ENCODE measurements at regions not wholly inside any gene's neighbourhood (a gene's known extent, or its start where the extent isn't known, plus 50 kb on each side); places are given as distances from the start of the nearest gene placed in this dataset.
"Not testable (repeated sequence)": the region's sequence is repeated elsewhere in the genome, so short reads cannot be mapped to it uniquely, and the experiment has no call there.

DNA sequence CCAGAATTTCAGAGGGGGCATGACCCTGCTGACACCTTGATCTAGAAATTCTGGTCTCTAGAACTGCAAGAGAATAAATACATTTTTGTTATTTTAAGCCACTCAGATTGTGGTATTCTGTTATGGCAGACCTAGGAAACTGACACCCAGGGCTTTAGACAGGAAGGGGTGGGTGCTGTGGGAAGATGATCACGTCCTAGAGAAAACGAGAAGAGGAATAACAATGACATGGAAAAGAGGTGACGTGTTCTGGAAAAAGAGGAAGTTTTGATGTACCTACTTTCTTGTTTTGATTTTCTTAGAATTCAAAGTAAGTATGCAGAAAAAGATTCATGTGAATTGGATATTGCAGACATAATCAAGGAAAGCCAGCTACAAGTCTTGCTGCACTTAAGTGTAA lies 232.9 kb upstream of the RUNX1 start:
- no peak for DNase-seq

DNA sequence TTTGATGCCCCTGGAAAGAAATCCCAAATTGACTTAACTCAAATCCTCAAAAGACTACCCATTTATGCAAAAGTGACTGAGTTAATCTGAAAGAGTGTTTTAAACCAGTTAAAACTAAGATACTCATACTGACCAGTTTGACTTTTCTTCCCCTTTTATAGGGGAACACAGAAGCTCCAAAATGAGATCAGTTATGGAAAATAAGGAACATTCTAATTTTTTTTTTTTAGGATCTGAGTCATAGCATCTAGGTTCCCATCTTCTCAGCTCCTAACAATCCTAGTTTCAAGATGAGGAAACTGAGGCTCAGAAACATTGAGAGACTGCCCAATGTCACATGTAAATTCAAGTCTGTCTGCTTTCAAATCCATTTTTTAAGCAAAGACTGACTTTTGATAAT lies 231.1 kb upstream of the RUNX1 start:
- DNase-seq: no peak

DNA sequence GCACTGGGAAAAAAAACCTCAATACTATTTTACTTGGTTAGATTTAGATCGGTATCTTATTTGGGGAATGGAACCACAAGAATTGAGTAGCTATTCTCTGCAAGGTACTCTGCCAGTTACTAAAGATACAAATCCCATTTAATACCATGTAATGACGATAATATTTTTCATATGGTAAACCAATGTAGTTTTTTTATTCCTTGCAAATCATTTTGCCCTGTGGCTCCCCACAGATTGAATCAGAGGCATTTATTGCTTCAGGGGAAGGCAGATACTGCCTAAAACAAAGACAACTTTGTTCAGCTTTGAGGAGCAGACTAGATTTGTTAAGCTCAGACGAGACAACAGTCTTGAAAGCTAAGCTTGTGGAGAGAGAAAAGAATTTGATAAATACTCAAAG lies 226.7 kb upstream of the RUNX1 start:
- DNase-seq: no peak

DNA sequence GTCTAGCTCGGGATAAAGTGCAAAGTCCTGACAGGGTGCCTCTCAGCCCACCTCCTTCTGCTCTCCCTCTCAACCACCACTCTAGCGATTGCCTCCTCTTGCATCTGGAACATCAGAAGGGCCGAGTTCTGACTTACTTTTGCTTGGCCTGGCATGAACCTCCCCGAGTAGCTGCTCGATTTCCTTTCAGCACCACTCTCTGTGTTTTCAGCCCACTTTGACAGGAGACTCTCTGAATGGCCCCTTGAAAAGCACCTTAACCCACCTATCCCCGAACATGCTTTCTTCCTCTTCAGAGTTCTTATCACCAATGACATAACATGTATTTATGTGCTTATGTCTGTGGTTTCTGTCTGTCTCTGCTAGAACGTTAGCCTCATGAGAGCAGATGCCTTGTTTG lies 225.8 kb upstream of the RUNX1 start:
- no peak for DNase-seq

DNA sequence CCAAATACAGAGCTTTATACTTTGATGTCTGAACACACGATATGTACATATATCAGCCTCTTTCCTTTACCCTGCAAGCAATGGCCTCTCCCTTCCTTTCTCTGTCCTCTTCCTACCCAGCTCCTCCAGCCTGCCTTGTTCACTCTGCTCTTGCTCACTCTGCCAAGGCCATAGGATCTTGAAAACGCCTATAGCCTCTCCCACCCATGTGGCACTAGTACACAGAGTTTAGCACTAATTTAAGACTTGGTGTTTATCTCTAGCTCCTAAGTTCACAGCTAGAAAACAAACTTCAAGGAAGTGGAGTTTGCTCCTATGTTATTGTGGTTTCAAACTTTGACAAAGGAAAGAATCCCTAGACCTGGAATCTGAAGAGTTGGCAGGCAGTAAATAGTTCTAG lies 225.0 kb upstream of the RUNX1 start:
- no peak for DNase-seq

DNA sequence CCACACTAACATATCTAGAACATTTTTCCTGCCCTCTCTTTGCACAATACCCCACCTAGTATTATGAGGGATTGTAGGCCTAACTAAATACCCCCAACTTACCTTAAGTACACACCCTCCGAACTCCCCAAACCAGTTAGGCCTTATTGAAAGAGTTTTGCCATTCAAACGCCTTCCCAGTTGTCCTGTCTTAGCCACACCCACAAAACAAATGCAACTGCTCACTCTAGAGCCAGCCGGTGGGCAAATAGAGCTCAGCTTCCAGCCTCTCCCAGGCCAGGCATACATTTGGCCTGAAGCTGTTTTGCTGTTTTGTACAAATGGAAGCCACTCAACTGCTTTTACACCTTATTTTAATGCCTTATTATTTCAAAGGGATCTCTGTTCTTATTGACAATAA lies 224.2 kb upstream of the RUNX1 start:
- no peak for DNase-seq

DNA sequence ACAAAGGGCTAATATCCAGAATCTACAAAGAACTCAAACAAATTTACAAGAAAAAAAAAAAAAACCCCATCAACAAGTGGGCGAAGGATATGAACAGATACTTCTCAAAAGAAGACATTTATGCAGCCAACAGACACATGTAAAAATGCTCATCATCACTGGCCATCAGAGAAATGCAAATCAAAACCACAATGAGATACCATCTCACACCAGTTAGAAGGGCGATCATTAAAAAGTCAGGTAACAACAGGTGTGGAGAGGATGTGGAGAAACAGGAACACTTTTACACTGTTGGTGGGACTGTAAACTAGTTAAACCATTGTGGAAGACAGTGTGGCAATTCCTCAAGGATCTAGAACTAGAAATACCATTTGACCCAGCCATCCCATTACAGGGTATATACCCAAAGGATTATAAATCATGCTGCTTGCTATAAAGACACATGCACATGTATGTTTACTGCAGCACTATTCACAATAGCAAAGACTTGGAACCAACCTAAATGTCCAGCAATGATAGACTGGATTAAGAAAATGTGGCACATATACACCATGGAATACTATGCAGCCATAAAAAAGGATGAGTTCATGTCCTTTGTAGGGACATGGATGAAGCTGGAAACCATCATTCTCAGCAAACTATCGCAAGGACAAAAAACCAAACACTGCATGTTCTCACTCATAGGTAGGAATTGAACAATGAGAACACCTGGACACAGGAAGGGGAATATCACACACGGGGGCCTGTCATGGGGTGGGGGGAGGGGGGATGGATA lies 222.4 kb upstream of the RUNX1 start:
- DNase-seq: not testable (repeated sequence)

DNA sequence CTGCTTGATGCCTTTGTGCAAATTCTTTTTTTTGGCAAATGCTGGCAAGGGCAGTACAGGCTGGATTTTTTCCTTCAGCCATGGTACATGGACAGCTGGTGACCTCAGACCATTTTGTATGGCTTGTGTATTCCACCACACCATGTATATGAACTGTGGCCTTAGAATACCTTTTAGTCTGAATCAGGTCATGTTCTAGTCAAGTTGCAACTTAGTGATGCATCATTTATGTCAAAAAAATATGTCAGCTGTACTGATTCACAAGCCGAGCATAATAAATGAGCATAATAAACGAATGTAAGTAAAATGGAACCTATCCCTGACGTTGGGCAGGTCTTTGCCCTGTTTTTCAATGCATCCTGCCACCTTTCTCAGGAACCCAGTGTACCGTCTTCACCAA lies 219.7 kb upstream of the RUNX1 start:
- DNase-seq: no peak

DNA sequence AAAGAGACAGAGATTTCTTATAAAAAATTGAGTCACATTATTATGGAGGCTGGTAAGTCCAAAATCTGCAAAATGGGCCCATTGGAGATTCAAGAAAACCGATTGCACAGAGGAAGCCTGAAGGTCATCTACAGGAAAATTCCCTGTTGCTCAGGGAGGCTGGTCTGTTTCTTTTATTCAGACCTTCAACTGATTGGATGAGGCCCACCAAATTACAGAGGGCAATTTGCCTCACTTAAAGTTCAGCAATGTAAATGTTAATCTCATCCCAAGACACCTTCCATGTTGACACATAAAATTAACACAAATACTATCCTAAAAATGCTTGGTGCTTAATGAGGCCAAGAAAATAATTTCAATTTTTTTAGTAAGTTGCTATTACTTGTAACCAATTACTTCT lies 219.2 kb upstream of the RUNX1 start:
- DNase-seq: no peak

DNA sequence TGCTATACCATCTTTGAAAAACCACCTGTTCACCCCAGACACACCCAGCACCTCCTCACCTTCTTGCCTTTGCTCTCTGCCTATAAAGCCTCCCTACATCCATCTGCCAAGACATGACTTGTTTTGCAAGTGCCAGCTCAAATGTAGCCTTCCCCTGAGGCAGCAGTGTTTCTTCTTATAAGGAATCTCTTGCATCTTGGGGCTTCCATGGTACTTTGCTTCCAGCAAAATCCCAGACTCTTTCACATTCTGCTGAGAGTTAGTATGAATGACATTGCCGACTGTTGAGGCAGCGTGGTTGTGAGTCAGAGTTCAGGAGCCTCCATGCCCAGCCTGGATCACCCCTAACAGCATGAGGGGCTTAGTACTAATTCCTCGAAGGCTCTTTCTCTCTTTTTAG lies 217.4 kb upstream of the RUNX1 start:
- no peak for DNase-seq

DNA sequence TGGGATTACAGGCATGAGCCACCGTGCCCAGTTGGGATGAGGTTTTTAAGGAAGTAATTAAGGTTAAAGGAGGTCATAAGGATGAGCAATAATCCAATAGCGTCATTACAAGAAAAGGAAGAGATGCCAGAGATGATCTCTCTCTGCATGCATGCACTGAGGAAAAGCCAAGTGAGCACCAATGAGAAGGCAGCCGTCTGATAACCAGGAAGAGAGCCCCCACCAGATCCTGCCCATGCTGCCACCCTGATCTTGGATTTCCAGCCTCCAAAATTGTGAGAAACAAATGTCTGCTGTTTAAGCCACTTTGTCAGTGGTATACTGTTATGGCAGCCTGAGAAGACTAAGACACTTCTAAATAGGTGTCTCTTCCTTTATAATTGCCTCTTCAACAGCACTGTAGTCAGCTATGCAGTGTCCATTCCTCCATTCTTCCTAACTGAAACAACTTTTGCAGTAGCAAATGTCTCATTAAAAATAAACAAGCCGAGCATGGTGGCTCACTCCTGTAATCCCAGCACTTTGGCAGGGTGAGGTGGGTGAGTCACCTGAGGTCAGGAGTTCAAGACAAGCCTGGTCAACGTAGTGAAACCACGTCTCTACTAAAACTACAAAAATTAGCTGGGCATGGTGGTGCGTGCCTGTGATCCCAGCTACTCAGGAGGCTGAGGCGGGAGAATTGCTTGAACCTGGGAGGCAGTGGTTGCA lies 216.2 kb upstream of the RUNX1 start:
- DNase-seq: no peak

DNA sequence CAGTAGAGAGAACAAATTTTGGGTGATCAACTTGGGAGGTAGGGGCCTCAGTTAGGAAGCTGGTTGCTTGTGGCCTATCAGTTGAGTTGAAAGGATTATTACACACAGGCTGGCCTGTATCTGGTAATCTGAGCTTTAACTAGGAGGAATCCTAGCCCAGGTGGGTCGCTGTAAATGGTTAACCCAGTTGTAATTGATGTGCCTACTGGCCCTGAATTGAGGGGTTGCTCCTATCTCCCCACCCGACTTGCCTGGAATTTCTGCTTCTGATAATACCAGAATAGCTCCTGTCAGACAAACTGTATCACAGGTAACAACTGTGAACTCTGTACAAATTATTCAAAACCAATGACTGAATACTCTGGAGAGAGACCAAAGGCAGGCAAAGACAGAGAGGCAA lies 210.4 kb upstream of the RUNX1 start:
- no peak for DNase-seq

DNA sequence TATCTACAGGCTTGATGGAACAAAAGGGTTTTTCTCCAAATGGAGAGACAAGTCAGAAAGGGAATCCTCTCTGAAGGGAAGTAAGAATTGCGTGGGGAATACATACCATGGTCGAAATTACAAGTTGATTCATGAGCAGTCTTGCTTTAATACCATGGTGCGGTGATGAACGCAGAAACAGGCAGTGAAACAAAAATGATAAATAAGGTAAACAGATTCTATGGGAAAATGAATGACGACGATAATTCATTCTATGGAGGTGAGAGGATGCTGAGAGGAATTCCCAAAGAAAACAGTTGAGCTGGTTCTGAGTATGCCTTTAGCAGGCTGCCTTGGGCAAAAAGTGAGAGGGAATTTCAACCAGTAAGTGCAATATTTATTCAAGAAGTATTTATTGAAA lies 209.4 kb upstream of the RUNX1 start:
- DNase-seq: no peak

DNA sequence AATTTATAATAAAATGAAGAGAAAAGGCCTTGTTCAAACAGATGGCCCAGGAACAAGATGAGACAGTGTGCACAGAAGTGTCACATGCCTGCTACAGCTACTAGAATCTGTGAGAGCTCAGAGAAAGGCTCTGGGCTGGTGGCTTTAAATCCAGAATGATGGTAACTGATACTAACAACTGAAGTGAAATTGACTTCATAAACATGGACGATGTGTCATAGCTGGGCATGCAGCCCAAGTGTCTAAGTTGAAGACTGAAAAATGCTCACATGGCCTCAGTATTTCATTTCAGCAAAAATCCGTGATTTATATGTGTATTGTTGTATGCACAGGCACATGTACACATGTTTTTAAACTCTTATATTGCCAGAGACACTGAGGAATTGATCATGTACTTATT lies 208.3 kb upstream of the RUNX1 start:
- no peak for DNase-seq

DNA sequence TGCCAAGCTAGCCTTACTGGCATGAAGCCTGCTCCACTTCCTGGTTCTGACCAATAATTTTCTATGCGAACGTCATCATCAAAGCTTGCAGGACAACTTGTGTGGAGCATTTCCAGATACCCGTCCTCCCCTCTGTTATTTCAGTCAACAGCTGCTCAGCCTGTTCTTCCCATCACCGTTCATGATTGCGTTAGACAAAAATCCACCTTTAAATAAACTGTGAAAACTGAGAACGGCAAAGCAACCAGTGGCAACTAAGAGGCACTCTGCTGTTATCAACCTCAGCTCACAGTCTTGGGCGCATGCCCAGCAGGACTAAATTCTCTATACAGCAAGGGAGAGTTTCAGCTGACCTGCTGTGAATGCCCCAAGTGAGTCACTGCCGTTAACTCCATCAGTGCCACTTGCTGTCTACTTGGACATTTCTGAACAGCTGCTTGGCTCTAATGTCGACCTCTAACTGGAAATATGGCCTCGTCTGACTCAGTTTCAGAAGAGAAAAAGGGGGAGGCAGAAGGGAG lies 207.4 kb upstream of the RUNX1 start:
- peak; percentile 77 for DNase-seq

DNA sequence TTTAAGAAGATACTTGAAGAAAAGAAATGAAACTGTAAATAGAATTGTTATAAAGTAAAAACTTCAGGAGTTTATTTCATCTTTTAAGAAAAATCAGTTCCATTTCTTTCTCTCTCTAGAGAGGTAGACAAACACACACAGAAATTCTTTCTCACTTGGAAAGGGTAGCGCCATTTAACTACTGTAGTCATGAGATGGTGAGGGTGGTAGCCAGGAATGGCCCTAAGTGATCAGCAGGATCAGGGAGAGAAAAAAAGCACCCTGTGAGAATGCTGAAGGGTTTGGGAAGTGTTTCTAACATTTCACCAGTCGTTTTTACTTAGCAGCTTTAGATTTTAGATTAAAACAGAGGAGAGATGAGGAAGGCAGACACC lies 205.7 kb upstream of the RUNX1 start:
- DNase-seq: no peak

DNA sequence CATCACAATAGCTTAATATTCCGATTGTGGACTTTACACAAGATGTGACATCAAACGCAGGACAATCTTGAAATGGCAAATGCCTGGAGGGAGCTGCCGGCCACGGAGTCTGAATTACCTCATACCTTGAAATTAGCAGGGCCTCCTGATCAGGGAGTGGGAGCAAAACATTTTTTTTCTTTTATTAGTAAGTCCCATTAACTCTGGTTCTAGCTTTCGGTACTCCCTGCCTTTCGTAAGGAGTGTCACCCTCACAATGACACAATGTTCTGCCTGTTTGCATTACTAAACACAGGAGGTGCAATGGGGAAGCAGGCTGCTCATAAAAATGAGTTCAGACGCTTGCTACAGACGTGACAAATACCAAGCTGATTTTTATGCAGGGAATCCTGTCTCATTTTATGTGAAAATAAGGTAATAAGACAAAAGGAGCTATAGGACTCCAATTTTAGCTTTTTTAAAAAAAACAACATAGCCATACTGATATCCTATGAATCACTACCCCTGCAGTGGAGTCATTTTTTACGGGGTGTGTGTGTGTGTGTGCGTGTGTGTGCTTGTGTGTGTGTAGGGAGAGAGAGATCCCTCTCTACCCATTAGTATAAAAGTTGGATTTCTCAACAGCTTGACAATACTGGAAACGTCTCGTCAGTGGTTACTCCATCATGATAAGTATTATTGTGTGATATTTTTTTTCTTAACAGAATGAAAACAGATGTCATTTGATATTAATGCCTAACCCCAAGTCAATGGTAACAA lies 205.1 kb upstream of the RUNX1 start:
- no peak for DNase-seq

DNA sequence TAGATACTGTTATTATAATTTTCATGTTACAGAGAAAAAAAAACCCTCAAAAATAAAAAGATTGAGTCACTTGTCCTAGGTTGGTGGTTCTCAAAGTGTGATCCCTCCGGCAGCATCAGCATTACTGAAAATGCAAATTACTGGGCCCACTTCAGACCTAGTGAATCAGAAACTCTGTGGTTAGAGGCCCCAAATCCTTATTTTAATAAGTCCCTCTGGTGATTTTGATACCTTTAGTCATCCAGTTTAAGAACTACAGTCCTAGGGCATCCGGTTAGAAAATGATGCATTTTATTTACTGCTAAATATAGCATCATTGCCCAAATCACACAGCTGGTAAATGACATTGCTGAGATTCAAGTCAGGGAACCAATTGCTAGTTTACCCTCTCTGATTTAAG lies 203.7 kb upstream of the RUNX1 start:
- no peak for DNase-seq

DNA sequence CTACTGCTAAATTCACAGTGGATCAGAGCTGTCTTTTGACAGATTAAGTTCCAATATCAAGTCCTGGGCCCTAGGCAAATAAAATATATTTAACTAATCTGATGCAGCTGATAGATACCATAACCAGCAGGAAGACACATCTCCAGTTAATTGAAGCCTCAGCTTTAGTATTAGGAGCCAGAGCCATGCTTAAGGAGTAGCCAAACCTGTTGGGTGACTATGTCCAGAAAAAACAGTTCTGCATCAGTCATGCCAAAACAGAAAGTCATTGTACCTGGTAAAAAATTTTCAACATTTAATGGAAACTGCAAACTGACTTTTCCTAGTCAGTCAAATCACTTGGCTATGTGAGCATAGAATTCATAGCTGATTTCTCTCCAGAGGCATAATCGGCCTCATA lies 200.5 kb upstream of the RUNX1 start:
- DNase-seq: no peak

DNA sequence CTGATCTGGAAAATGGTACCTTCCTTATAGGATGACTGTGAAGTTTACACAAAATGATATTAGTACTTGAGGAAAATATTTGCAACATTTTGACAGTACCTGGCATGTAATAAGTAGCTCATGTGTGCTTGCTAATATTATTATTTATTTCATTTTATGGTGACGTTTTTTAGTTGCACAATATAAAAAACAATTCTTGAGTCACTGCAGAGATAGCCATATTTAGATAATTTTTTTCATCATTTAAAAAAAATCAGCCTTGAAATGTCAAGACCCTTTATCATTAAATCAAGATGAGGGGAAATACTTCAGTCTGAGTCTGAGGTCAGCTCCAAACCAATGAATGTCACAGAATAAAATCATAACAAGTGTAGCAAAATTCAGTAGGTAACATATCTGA lies 196.8 kb upstream of the RUNX1 start:
- DNase-seq: no peak

DNA sequence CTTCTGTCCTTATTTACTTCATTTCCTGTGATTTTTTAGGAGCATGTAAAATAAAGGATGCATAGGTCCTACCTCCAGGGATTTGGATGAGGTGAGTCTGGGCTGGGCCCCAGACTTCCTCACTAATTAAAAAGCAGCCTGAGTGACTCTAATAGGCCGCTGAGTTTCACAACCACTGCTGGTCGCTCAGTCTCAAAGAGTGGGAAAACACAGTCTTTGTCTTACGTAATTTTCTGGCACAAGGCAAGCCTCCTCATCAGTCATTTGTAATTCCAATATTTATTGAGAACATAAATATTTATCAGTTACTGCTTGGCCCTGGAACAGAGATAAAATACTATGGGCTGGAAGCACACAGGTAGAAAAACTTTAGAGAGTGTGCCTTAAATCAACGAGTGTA lies 195.4 kb upstream of the RUNX1 start:
- no peak for DNase-seq

DNA sequence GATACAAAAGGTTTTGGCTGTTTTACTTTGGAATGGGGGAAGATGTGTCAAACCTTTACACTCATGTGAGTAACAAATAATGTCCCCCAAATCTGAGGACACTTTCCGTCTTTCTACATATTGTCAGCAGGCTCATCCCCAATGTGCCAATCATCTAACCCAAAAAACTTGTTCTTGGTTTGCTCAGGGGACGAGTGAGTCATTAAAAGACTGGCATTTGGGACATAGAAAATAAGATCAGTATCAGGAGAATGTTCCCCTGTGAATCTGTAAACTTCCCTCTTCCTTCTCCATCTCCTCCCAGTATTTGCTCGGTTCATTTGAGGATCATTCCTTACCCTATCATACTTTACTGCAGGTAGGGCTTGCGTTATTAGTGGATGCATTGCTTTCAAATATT lies 194.1 kb upstream of the RUNX1 start:
- DNase-seq: no peak

DNA sequence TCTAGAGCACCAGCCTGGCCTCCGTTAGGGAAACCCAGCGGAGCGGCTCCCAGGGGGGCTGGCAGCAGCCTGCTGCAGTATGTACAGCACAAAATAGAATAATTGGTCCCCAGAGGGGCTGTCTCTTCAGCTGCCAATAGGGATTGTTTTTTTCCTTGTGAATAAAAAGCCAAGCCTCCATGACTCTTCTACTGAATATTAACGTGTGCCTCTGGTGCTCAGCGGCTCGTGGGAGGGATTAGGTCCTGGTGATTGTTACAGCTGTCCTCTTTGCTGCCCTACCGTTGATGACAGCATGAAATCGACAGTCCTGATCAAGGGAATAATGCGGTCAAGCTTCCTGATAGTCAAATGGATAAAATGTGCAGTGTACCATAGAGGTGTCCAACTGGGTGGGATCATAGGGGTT lies 190.7 kb upstream of the RUNX1 start:
- DNase-seq: peak; percentile 95

DNA sequence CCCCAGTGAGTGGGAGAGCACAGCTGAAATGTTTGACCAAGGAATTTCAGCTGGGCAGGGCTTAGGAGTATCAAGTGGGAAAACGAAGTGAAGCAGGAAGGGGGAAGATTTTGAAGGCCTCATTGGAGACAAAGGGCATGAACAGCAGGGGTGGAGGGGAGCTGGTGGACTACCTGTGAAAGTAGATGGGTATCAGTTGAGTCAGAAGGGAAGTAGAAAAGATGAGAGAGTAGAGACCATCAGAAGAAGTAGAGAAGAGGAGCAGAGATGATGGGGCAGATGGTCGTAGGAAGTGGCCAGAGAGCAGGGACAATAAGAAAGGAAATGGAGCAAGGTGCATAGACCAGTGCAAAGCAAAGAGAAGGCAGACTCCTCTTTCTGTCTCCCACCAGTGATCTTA lies 189.0 kb upstream of the RUNX1 start:
- no peak for DNase-seq

Measured in NCI-H1105 treated with DMSO at 0.1 percent for 48 hours (cell line).